Lower lobe of right lung (tissue), 2 donors: ENCODE measurements at regions not wholly inside any gene's neighbourhood (a gene's known extent, or its start where the extent isn't known, plus 50 kb on each side); places are given as distances from the start of the nearest gene placed in this dataset.

Experiments used
- ATAC-seq, 2 donors: fragments of 200-7000 bp; cut with Tn5 transposase; one replicate each; pipeline ENCODE4 v1.9.1; 2020 to 2022; ENCODE audit warnings: mild to moderate bottlenecking in 2 of 2, moderate library complexity in 2 of 2
- DNase-seq: peaks from one replicate; pipeline ENCODE4 v3.0.0-alpha.2; 2020
- H3K27ac ChIP-seq: fragments of 200-600 bp; one replicate; pipeline ENCODE4 v1.8.0; 2022
- H3K27me3 ChIP-seq: fragments of 200-600 bp; one replicate; pipeline ENCODE4 v1.8.0; 2022; ENCODE audit warnings: low read depth
- H3K36me3 ChIP-seq: fragments of 200-600 bp; one replicate; pipeline ENCODE4 v1.8.0; 2022; ENCODE audit warnings: mild to moderate bottlenecking
- H3K4me1 ChIP-seq: fragments of 200-600 bp; one replicate; pipeline ENCODE4 v1.8.0; 2022
- H3K4me3 ChIP-seq: fragments of 200-600 bp; one replicate; pipeline ENCODE4 v1.8.0; 2022; ENCODE audit warnings: mild to moderate bottlenecking
- H3K9me3 ChIP-seq: fragments of 200-600 bp; one replicate; pipeline ENCODE4 v1.8.0; 2022
- intact Hi-C: fragments of 100-400 bp; cut with DNase I; formaldehyde crosslinking; loops from one replicate; pipeline ENCODE4 v1.11.0; 2022
- TF ChIP-seq, protein P1 (sequence below): fragments of 200-600 bp; IDR thresholded peaks from one replicate; pipeline ENCODE4 v1.8.0; 2022; ENCODE audit warnings: antibody characterized with exemption, mild to moderate bottlenecking
- donor health status: DM: no; HTN: yes; CAD: no; lungs with severe emphysema.

DNA sequence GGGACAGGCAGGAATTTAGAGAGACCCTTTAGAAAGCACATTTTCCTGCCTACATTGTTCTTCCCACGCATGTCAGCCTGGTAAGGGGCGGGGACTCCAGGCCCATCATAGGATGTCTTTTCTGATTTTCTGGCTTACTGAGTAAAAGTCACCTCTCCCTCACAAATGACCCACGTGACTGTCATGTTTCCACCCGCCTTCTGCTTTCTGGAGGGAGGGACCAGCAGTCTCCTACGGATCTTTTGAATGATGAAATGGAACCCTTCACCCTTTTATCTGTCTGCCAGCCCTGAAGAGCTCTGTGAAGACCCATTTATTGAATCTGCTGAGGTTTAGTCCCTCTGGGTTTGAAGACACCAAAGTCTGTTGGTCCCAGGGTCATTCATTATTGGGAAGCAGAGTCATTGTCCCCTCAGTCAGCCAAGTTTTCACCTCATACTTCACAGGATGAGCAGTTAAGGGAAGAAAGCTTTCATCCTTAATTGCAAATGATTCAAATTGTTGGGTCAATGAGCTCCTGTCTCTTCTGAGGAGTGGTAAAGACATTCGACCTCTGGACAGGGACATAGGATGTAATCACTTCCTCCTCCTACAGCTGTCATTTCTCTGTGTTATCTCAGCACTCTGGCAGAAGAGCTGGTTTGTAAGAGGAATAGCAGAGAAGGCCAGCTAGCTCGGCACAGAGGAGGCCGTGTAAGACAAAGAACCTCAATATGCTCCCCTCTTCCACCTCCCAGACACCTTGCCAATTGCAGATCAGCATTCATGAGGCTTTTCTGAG is 446.1 kb downstream of the HS3ST3B1 start:
- Histone ChIP-seq H3K27ac (peak overlapping the region; percentile 58), H3K4me3 (no peak overlapping the region), H3K36me3 (no peaks in the 10 kb centered on the region), H3K4me1 (no peaks in the 10 kb centered on the region), H3K9me3 (no peaks in the 10 kb centered on the region), H3K27me3 (no peaks in the 10 kb centered on the region)
- ATAC-seq (peak; percentile 65 to 70), DNase-seq (peak; percentile 63)
- intact Hi-C loops: no loop called here
- TF ChIP-seq, protein P1, sequence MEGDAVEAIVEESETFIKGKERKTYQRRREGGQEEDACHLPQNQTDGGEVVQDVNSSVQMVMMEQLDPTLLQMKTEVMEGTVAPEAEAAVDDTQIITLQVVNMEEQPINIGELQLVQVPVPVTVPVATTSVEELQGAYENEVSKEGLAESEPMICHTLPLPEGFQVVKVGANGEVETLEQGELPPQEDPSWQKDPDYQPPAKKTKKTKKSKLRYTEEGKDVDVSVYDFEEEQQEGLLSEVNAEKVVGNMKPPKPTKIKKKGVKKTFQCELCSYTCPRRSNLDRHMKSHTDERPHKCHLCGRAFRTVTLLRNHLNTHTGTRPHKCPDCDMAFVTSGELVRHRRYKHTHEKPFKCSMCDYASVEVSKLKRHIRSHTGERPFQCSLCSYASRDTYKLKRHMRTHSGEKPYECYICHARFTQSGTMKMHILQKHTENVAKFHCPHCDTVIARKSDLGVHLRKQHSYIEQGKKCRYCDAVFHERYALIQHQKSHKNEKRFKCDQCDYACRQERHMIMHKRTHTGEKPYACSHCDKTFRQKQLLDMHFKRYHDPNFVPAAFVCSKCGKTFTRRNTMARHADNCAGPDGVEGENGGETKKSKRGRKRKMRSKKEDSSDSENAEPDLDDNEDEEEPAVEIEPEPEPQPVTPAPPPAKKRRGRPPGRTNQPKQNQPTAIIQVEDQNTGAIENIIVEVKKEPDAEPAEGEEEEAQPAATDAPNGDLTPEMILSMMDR: no peak

DNA sequence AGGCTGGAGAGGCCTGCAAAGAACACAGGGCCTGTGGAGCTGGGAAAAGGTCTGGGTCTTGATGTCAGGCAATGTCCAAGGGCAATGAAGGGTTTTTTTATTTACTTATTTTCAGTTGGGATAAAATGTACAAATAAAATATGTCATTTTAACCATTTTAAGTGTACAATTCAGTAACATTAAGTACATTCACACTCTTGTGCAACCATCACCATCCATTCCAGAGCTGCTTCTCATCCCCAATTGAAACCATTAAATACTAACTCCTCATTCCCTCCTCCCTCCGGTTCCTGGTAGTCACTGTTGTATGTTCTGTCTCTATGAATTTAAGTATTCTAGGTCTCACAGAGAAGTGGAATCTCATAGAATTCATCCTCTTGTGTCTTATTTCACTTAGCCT is 444.7 kb downstream of the HS3ST3B1 start:
- Histone ChIP-seq H3K27ac (no peak overlapping the region), H3K27me3 (no peaks in the 10 kb centered on the region), H3K4me1 (no peaks in the 10 kb centered on the region), H3K4me3 (no peak overlapping the region), H3K9me3 (no peaks in the 10 kb centered on the region), H3K36me3 (no peaks in the 10 kb centered on the region)
- DNase-seq: no peak
- ATAC-seq: no peak
- TF ChIP-seq, protein P1: no peak
- intact Hi-C loops: no loop called here

DNA sequence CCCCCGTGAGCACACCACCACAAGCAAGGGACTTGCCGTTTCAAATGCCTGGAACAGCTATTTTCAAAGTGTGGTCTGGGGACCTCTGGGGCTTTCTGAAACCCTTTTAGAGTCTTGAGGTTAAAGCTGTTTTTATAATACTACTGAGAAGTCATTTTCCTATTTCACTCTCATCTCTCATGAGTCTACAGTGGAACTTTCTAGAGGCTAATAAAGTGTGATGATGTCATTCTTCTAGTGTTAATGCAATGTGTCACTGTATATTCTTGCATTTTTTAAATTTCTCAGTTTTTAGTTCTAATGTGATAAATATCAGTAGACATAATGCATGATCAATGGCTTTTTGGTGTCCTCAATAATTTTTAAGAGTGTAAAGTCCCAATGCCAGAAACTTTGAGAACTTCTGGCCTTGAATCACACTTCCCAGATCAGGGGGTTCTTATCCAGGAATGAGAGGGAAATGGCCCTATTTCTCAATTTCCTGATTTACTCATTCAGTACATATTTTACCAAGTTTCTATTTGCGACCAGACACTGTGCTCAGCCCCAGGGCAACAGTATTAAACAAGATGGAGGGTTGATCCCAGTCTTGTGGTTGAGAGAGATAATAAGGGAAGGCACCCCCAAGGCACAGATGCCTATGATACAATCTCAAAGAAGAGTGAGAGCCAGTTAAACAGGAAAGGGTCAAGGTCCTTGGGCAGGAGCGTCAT is 444.0 kb downstream of the HS3ST3B1 start:
- DNase-seq (no peak), ATAC-seq (peak in 1 of 2 donors; percentile 17)
- Histone ChIP-seq H3K4me3 (no peak overlapping the region), H3K9me3 (no peaks in the 10 kb centered on the region), H3K27ac (no peak overlapping the region), H3K27me3 (no peaks in the 10 kb centered on the region), H3K36me3 (no peaks in the 10 kb centered on the region), H3K4me1 (no peaks in the 10 kb centered on the region)
- intact Hi-C loops: no loop called here
- TF ChIP-seq, protein P1: no peak

DNA sequence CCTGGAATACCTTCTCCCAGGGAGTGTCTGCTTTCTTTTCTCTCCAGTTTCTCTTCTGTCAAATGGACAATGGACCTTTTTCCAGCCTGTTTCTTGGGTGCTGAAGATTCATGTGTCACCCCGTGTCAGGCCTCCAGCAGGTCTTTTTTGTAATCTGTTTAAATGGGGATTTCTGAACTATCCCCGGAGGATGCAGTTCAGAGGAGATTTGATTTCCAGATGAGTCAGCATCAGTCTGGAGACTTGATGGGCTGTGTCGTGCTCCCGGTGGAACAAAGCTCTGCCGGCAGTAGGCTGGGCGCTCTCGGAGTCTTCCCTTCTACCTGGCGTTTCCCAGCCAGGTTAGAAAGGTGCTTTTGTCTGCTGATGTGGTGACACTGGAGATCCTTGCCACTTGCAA is 440.6 kb downstream of the HS3ST3B1 start:
- H3K27ac ChIP-seq: no peak overlapping the region

DNA sequence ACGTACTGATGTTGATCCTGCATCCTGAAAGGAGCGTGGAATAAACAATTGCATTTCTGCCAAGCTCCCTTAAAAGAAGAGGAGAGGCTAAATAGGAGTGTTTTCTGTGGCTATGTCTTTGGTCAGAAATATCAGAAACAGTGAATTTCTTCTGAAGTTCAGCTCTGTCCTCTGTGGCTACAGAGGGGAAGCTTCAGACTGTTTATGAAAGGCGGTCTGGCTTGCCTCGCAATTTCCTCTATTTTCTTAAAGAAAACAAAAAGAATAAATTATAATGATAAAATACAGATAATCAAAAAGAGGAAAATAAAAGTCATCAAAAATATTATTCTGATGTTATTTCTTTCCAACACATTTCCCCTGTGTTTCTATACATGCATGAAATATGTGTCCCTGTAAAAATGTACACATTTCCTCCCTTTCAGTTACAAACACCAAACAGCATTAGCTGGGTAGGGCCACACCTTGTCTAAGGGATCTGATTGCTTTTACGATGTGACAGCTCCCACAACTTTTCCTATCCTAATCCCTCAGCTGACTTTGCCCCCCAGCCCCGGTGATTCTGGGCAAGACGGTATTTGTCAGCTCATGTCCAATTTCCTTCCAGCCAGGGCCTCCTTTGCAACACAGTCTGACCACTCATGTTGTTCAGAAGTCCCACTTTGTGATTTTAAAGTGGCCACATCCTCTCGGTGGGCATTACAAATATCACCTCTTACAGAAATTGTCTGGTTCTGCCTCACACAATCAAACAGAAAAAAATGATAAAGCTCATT is 439.0 kb downstream of the HS3ST3B1 start:
- DNase-seq (no peak), ATAC-seq (no peak)
- peak overlapping the region; percentile 28 for H3K27ac ChIP-seq
- no peaks in the 10 kb centered on the region for H3K36me3 ChIP-seq
- no peaks in the 10 kb centered on the region for H3K27me3 ChIP-seq
- intact Hi-C loops: no loop called here
- H3K9me3 ChIP-seq: no peaks in the 10 kb centered on the region
- TF ChIP-seq, protein P1: no peak
- H3K4me3 ChIP-seq: no peak overlapping the region
- H3K4me1 ChIP-seq: peaks cover 15% of the 10 kb centered on the region

More for the DNA sequence above, 440.6 kb downstream of the HS3ST3B1 start:
- intact Hi-C loops: no loop called here
- Histone ChIP-seq H3K27me3 (no peaks in the 10 kb centered on the region), H3K4me1 (peaks cover 15% of the 10 kb centered on the region), H3K9me3 (no peaks in the 10 kb centered on the region), H3K4me3 (no peak overlapping the region), H3K36me3 (no peaks in the 10 kb centered on the region)
- TF ChIP-seq, protein P1: no peak
- DNase-seq (no peak), ATAC-seq (no peak)
